Neural progenitor cell (in vitro differentiated cells): ENCODE measurements at regions not wholly inside any gene's neighbourhood (a gene's known extent, or its start where the extent isn't known, plus 50 kb on each side); places are given as distances from the start of the nearest gene placed in this dataset.

Experiments used
- DNase-seq: peaks from one replicate; pipeline ENCODE4 v3.0.0-alpha.2; 2016; ENCODE audit warnings: low spot score
- H2AFZ ChIP-seq: fragments of 200-600 bp; sonication (generic); replicated peaks from 2 replicates; pipeline ENCODE4 v1.6.1; 2016; ENCODE audit warnings: antibody characterized with exemption
- H3F3A ChIP-seq: fragments of 200-600 bp; sonication (generic); 2 replicates; pipeline ENCODE4 v1.6.1; 2016; ENCODE audit warnings: antibody characterized with exemption, low read depth
- H3K27ac ChIP-seq: fragments of 200-600 bp; sonication (generic); 2 replicates; pipeline ENCODE4 v1.5.1; 2016; ENCODE audit warnings: mild to moderate bottlenecking
- H3K27me3 ChIP-seq: fragments of 200-600 bp; sonication (generic); 2 replicates; pipeline ENCODE4 v1.6.1; 2016; ENCODE audit warnings: mild to moderate bottlenecking, moderate library complexity
- H3K36me3 ChIP-seq: fragments of 200-600 bp; sonication (generic); 2 replicates; pipeline ENCODE4 v1.5.1; 2016
- H3K4me1 ChIP-seq: fragments of 200-600 bp; sonication (generic); 2 replicates; pipeline ENCODE4 v1.6.1; 2016; ENCODE audit warnings: mixed run types
- H3K4me2 ChIP-seq: fragments of 200-600 bp; sonication (generic); 2 replicates; pipeline ENCODE4 v1.6.1; 2016
- H3K4me3 ChIP-seq: fragments of 200-600 bp; sonication (generic); 2 replicates; pipeline ENCODE4 v1.5.1; 2016
- H3K79me2 ChIP-seq: fragments of 200-600 bp; sonication (generic); 2 replicates; pipeline ENCODE4 v1.6.1; 2016; ENCODE audit warnings: low read depth
- H3K9ac ChIP-seq: fragments of 200-600 bp; sonication (generic); 2 replicates; pipeline ENCODE4 v1.6.1; 2016
- H3K9me3 ChIP-seq: fragments of 200-600 bp; sonication (generic); 2 replicates; pipeline ENCODE4 v1.5.1; 2016; ENCODE audit warnings: low read depth
- H4K20me1 ChIP-seq: fragments of 200-600 bp; sonication (generic); 2 replicates; pipeline ENCODE4 v1.6.1; 2016; ENCODE audit warnings: low read depth
- H3K27ac Mint-ChIP-seq: 3 replicates; pipeline ENCODE4 v1.8.0; 2021; ENCODE audit warnings: mixed read lengths
- H3K27me3 Mint-ChIP-seq: 2 replicates; pipeline ENCODE4 v1.8.0; 2022; ENCODE audit warnings: low read depth, mild to moderate bottlenecking, inconsistent platforms, moderate library complexity, mixed read lengths; ENCODE audit not compliant: insufficient read depth
- H3K36me3 Mint-ChIP-seq: 3 replicates; pipeline ENCODE4 v1.8.0; 2021; ENCODE audit warnings: mixed read lengths
- H3K4me1 Mint-ChIP-seq: 3 replicates; pipeline ENCODE4 v1.8.0; 2021; ENCODE audit warnings: mixed read lengths
- H3K4me3 Mint-ChIP-seq: 3 replicates; pipeline ENCODE4 v1.8.0; 2021; ENCODE audit warnings: mild to moderate bottlenecking, moderate library complexity, mixed read lengths
- H3K9me3 Mint-ChIP-seq: 3 replicates; pipeline ENCODE4 v1.8.0; 2020; ENCODE audit warnings: mixed read lengths
- CTCF ChIP-seq: fragments of 200-600 bp; sonication (generic); IDR thresholded peaks from 2 replicates; pipeline ENCODE4 v1.5.1; 2017; ENCODE audit warnings: antibody characterized with exemption, mild to moderate bottlenecking
- EZH2 ChIP-seq: fragments of 200-600 bp; sonication (generic); IDR thresholded peaks from 2 replicates; pipeline ENCODE4 v1.6.1; 2017; ENCODE audit warnings: antibody characterized with exemption, mild to moderate bottlenecking, moderate library complexity
- EZH2phosphoT487 ChIP-seq: fragments of 200-600 bp; sonication (generic); IDR thresholded peaks from 2 replicates; pipeline ENCODE4 v1.6.1; 2017; ENCODE audit warnings: antibody characterized with exemption

- peaks cover 9% of the 10 kb centered on the region for H3F3A ChIP-seq
- TF ChIP-seq EZH2phosphoT487 = no peak
- no peak for TF ChIP-seq CTCF
- no peak for TF ChIP-seq EZH2
- H3K4me1 ChIP-seq = peaks cover 13% of the 10 kb centered on the region
- no peak overlapping the region for H3K4me3 ChIP-seq
- no peaks in the 10 kb centered on the region for H3K27me3 ChIP-seq
- H3K9ac ChIP-seq = no peak overlapping the region
- Mint-ChIP-seq H3K4me1 (peaks cover 20% of the 10 kb centered on the region), H3K4me3 (no peak overlapping the region), H3K36me3 (no peaks in the 10 kb centered on the region), H3K27me3 (peaks cover 5% of the 10 kb centered on the region), H3K9me3 (no peaks in the 10 kb centered on the region), H3K27ac (no peak overlapping the region)
- H3K9me3 ChIP-seq = no peaks in the 10 kb centered on the region
- no peak for DNase-seq
- no peak overlapping the region for H3K27ac ChIP-seq
- no peak overlapping the region for H2AFZ ChIP-seq
- no peaks in the 10 kb centered on the region for H3K79me2 ChIP-seq
- no peaks in the 10 kb centered on the region for H4K20me1 ChIP-seq
- no peak overlapping the region for H3K4me2 ChIP-seq
- no peaks in the 10 kb centered on the region for H3K36me3 ChIP-seq
These were observed 92.8 kb upstream of the NMNAT3 start for GRCh38 chr3:139770577-139770976.

DNA sequence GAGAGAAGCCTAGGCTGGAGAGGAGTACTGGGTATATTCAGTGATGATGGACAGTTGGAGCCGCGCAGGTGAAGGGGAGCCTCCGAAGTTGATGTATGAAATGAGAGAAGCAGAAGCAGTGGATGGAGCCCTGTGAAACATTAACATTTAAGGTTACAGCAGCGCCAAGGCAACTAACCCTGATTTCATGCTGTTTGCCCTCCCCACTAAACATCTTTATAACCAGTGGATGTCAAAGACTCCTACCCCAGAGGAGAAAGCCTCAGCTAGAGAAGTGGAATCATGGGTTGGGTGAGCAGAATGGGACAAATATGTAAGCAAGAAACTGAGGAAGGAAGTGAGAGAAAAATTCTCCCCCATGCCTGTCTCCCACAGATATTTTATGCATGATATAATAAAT is 92.0 kb upstream of the NMNAT3 start:
- H3K36me3 ChIP-seq = no peaks in the 10 kb centered on the region
- no peaks in the 10 kb centered on the region for H3K27me3 ChIP-seq
- no peak overlapping the region for H3K4me2 ChIP-seq
- H3K9ac ChIP-seq = no peak overlapping the region
- Mint-ChIP-seq H3K9me3 (no peaks in the 10 kb centered on the region), H3K36me3 (no peaks in the 10 kb centered on the region), H3K27ac (no peak overlapping the region), H3K27me3 (peaks cover 3% of the 10 kb centered on the region), H3K4me1 (peaks cover 17% of the 10 kb centered on the region), H3K4me3 (no peak overlapping the region)
- H3K27ac ChIP-seq = no peak overlapping the region
- no peaks in the 10 kb centered on the region for H4K20me1 ChIP-seq
- H3K4me3 ChIP-seq = no peak overlapping the region
- H3K9me3 ChIP-seq = no peaks in the 10 kb centered on the region
- peaks cover 9% of the 10 kb centered on the region for H3F3A ChIP-seq
- no peaks in the 10 kb centered on the region for H3K79me2 ChIP-seq
- no peak for TF ChIP-seq CTCF
- TF ChIP-seq EZH2 = no peak
- no peak for TF ChIP-seq EZH2phosphoT487
- peaks cover 10% of the 10 kb centered on the region for H3K4me1 ChIP-seq
- no peak overlapping the region for H2AFZ ChIP-seq
- no peak for DNase-seq

GRCh38 chr3:139764936-139765335 is 87.2 kb upstream of the NMNAT3 start:
- no peak for DNase-seq
- Histone ChIP-seq H3K36me3 (no peaks in the 10 kb centered on the region), H3K27ac (no peak overlapping the region), H4K20me1 (no peaks in the 10 kb centered on the region), H3K27me3 (no peaks in the 10 kb centered on the region), H3F3A (no peaks in the 10 kb centered on the region), H3K4me3 (no peak overlapping the region), H3K4me2 (no peak overlapping the region), H2AFZ (no peak overlapping the region), H3K9me3 (no peaks in the 10 kb centered on the region), H3K4me1 (no peaks in the 10 kb centered on the region), H3K9ac (no peak overlapping the region), H3K79me2 (no peaks in the 10 kb centered on the region)
- H3K4me1 Mint-ChIP-seq = no peaks in the 10 kb centered on the region
- H3K27ac Mint-ChIP-seq = no peak overlapping the region
- peaks cover 3% of the 10 kb centered on the region for H3K27me3 Mint-ChIP-seq
- H3K9me3 Mint-ChIP-seq = no peaks in the 10 kb centered on the region
- no peak overlapping the region for H3K4me3 Mint-ChIP-seq
- TF ChIP-seq EZH2phosphoT487 (no peak), CTCF (no peak), EZH2 (no peak)
- H3K36me3 Mint-ChIP-seq = no peaks in the 10 kb centered on the region
